NOMO-1 treated with DMSO at 0.1 percent for 48 hours (cell line): ENCODE measurements at regions not wholly inside any gene's neighbourhood (a gene's known extent, or its start where the extent isn't known, plus 50 kb on each side); places are given as distances from the start of the nearest gene placed in this dataset.
"Not testable (repeated sequence)": the region's sequence is repeated elsewhere in the genome, so short reads cannot be mapped to it uniquely, and the experiment has no call there.

Experiments
- DNase-seq: peaks from one replicate; lab custom pipeline; 2025; ENCODE audit not compliant: unreplicated experiment; lab: John Stamatoyannopoulos, UW

GRCh38 chr2:67567886-67568285 is 170.8 kb downstream of the ETAA1 start:
- no peak for DNase-seq

- no peak for DNase-seq
Measured at GRCh38 chr2:67570611-67571010, 173.5 kb downstream of the ETAA1 start.

- no peak for DNase-seq
Measured at GRCh38 chr2:67571785-67572718, 174.9 kb downstream of the ETAA1 start.

GRCh38 chr2:67572721-67573435 is 175.7 kb downstream of the ETAA1 start:
- DNase-seq, result no peak

GRCh38 chr2:67574230-67574629 is 177.1 kb downstream of the ETAA1 start:
- DNase-seq, result no peak

GRCh38 chr2:67576226-67576625 is 179.1 kb downstream of the ETAA1 start:
- DNase-seq, result no peak

- no peak for DNase-seq
Measured at GRCh38 chr2:67576991-67577390, 179.9 kb downstream of the ETAA1 start.

- DNase-seq, result no peak
Measured at GRCh38 chr2:67579216-67579615, 182.1 kb downstream of the ETAA1 start.

GRCh38 chr2:67579806-67580205 is 182.7 kb downstream of the ETAA1 start:
- no peak for DNase-seq

- DNase-seq, result no peak
Measured at GRCh38 chr2:67581751-67582150, 184.6 kb downstream of the ETAA1 start.

GRCh38 chr2:67583185-67583584 is 186.1 kb downstream of the ETAA1 start:
- no peak for DNase-seq

GRCh38 chr2:67585400-67585799 is 188.3 kb downstream of the ETAA1 start:
- no peak for DNase-seq

- DNase-seq, result not testable (repeated sequence)
Measured at GRCh38 chr2:67589121-67589520, 192.0 kb downstream of the ETAA1 start.

GRCh38 chr2:67594522-67594921 is 197.4 kb downstream of the ETAA1 start:
- DNase-seq, result not testable (repeated sequence)

- no peak for DNase-seq
Measured at GRCh38 chr2:67596871-67597270, 199.7 kb downstream of the ETAA1 start.

GRCh38 chr2:67599561-67599960 is 202.4 kb downstream of the ETAA1 start:
- no peak for DNase-seq

GRCh38 chr2:67600222-67600871 is 203.2 kb downstream of the ETAA1 start:
- DNase-seq, result no peak

GRCh38 chr2:67600946-67601345 is 203.8 kb downstream of the ETAA1 start:
- no peak for DNase-seq

GRCh38 chr2:67604360-67604759 is 207.2 kb downstream of the ETAA1 start:
- no peak for DNase-seq

- no peak for DNase-seq
Measured at GRCh38 chr2:67612576-67613042, 215.5 kb downstream of the ETAA1 start.

- DNase-seq, result no peak
Measured at GRCh38 chr2:67613227-67613626, 216.1 kb downstream of the ETAA1 start.

- DNase-seq, result no peak
Measured at GRCh38 chr2:67614454-67614853, 217.3 kb downstream of the ETAA1 start.
